GM12891 (cell line): ENCODE measurements at regions not wholly inside any gene's neighbourhood (a gene's known extent, or its start where the extent isn't known, plus 50 kb on each side); places are given as distances from the start of the nearest gene placed in this dataset.

Experiments used
- POLR2A ChIP-seq: IDR thresholded peaks from 2 replicates; pipeline ENCODE4 v1.6.1; 2011; ENCODE audit warnings: low read depth, low read length, control low read depth
- POLR2AphosphoS5 ChIP-seq: IDR thresholded peaks from 2 replicates; pipeline ENCODE4 v1.6.1; 2011; ENCODE audit warnings: low read depth, low read length, control low read depth
- POU2F2 ChIP-seq: IDR thresholded peaks from 2 replicates; pipeline ENCODE4 v1.6.1; 2011; ENCODE audit warnings: low read depth, mild to moderate bottlenecking, control low read depth, low read length, moderate library complexity
- SPI1 ChIP-seq: IDR thresholded peaks from 2 replicates; pipeline ENCODE4 v1.6.1; 2011; ENCODE audit warnings: low read depth, low read length, control low read depth
- TAF1 ChIP-seq: IDR thresholded peaks from 2 replicates; pipeline ENCODE4 v1.6.1; 2011; ENCODE audit warnings: low read depth, low read length, control low read depth

- TF ChIP-seq SPI1, result no peak
- no peak for TF ChIP-seq POLR2A
- no peak for TF ChIP-seq TAF1
- no peak for TF ChIP-seq POLR2AphosphoS5
- TF ChIP-seq POU2F2, result no peak
These were observed 438.3 kb downstream of the RFPL4B start for GRCh38 chr6:112785408-112785807.
